ENCODE measurements at regions not wholly inside any gene's neighbourhood (a gene's known extent, or its start where the extent isn't known, plus 50 kb on each side); places are given as distances from the start of the nearest gene placed in this dataset.
A peak's percentile ranks its signal among the peaks of the same experiment; 100 is the strongest.

GRCh38 chr3:17810759-17811158 lies 68.3 kb upstream of the TBC1D5 start:
- ChIA-PET POLR2A (interaction anchor here (0.6 kb wide), 1 partner anchor 26 kb away, joined by 12 read pairs; no protein-coding TSS in a partner anchor), CTCF (interaction anchor here (0.9 to 1.1 kb wide), 5 partner anchors 10 to 386 kb away, joined by 3 to 5 read pairs (median 4); partner anchors contain the start of gene TBC1D5)
- peak; percentile 38 for DNase-seq (ENCODE audit: low read depth)
- Histone ChIP-seq H3K36me3 (ENCODE audit: control insufficient read depth, insufficient read depth, low read length) (no peaks in the 10 kb centered on the region), H3K4me3 (ENCODE audit: low read depth, low read length) (no peak overlapping the region), H3K27me3 (ENCODE audit: control insufficient read depth, insufficient read depth, low read length) (no peaks in the 10 kb centered on the region)
- peak; percentile 52 for TF ChIP-seq CTCF (IDR thresholded peaks at IDR 0.05; ENCODE audit: insufficient read depth, low read depth, low read length)

- POLR2A ChIA-PET = interaction anchor here (0.5 kb wide), 1 partner anchor 66 kb away, joined by 3 read pairs; the partner anchor contains the start of gene TBC1D5
- DNase-seq (ENCODE audit: low read depth) = no peak
- TF ChIP-seq CTCF (IDR thresholded peaks at IDR 0.05; ENCODE audit: insufficient read depth, low read depth, low read length) = no peak
- CTCF ChIA-PET = interaction anchor here (0.7 kb wide), 1 partner anchor 16 kb away, joined by 3 read pairs; no protein-coding TSS in a partner anchor
- no peaks in the 10 kb centered on the region for H3K27me3 ChIP-seq (ENCODE audit: control insufficient read depth, insufficient read depth, low read length)
- no peak overlapping the region for H3K4me3 ChIP-seq (ENCODE audit: low read depth, low read length)
- no peaks in the 10 kb centered on the region for H3K36me3 ChIP-seq (ENCODE audit: control insufficient read depth, insufficient read depth, low read length)
These were observed 66.6 kb upstream of the TBC1D5 start for GRCh38 chr3:17808994-17809393.

GRCh38 chr3:17806876-17807275 lies 64.4 kb upstream of the TBC1D5 start:
- Histone ChIP-seq H3K4me3 (ENCODE audit: low read depth, low read length) (no peak overlapping the region), H3K27me3 (ENCODE audit: control insufficient read depth, insufficient read depth, low read length) (no peaks in the 10 kb centered on the region), H3K36me3 (ENCODE audit: control insufficient read depth, insufficient read depth, low read length) (no peaks in the 10 kb centered on the region)
- TF ChIP-seq CTCF (IDR thresholded peaks at IDR 0.05; ENCODE audit: insufficient read depth, low read depth, low read length) = no peak
- no peak for DNase-seq (ENCODE audit: low read depth)
- ChIA-PET CTCF (interaction anchor here (1.3 kb wide), 1 partner anchor 34 kb away, joined by 4 read pairs; no protein-coding TSS in a partner anchor), POLR2A (no interaction called here)

- H3K4me3 ChIP-seq (ENCODE audit: low read depth, low read length) = no peak overlapping the region
These were observed 63.8 kb upstream of the TBC1D5 start for GRCh38 chr3:17806201-17806600.

GRCh38 chr3:17805461-17805940 lies 63.1 kb upstream of the TBC1D5 start:
- H3K27me3 ChIP-seq (ENCODE audit: control insufficient read depth, insufficient read depth, low read length) = no peaks in the 10 kb centered on the region
- no peak overlapping the region for H3K4me3 ChIP-seq (ENCODE audit: low read depth, low read length)
- CTCF ChIA-PET = no interaction called here
- DNase-seq (ENCODE audit: low read depth) = no peak
- H3K36me3 ChIP-seq (ENCODE audit: control insufficient read depth, insufficient read depth, low read length) = no peaks in the 10 kb centered on the region
- POLR2A ChIA-PET = interaction anchor here (0.7 kb wide), 1 partner anchor 563 kb away, joined by 11 read pairs; no protein-coding TSS in a partner anchor
- no peak for TF ChIP-seq CTCF (IDR thresholded peaks at IDR 0.05; ENCODE audit: insufficient read depth, low read depth, low read length)

More at GRCh38 chr3:17806201-17806600, 63.8 kb upstream of the TBC1D5 start:
- no peak for TF ChIP-seq CTCF (IDR thresholded peaks at IDR 0.05; ENCODE audit: insufficient read depth, low read depth, low read length)
- no peaks in the 10 kb centered on the region for H3K27me3 ChIP-seq (ENCODE audit: control insufficient read depth, insufficient read depth, low read length)
- POLR2A ChIA-PET = interaction anchor here (0.7 kb wide), 1 partner anchor 564 kb away, joined by 11 read pairs; no protein-coding TSS in a partner anchor
- H3K36me3 ChIP-seq (ENCODE audit: control insufficient read depth, insufficient read depth, low read length) = no peaks in the 10 kb centered on the region
- no peak for DNase-seq (ENCODE audit: low read depth)
- CTCF ChIA-PET = interaction anchor here (1.3 kb wide), 1 partner anchor 35 kb away, joined by 4 read pairs; no protein-coding TSS in a partner anchor

Measured in BJ (cell line).